Pons (tissue), 1 donor: ENCODE measurements at regions not wholly inside any gene's neighbourhood (a gene's known extent, or its start where the extent isn't known, plus 50 kb on each side); places are given as distances from the start of the nearest gene placed in this dataset.
"Not testable (repeated sequence)": the region's sequence is repeated elsewhere in the genome, so short reads cannot be mapped to it uniquely, and the experiment has no call there.

ENCODE experiments used
- DNase-seq: peaks from one replicate; pipeline ENCODE4 v3.0.0-alpha.2; 2016; ENCODE audit warnings: low spot score

- DNase-seq, result no peak
Measured at GRCh38 chr11:70592641-70593165, 194.4 kb downstream of the CTTN start.

DNA sequence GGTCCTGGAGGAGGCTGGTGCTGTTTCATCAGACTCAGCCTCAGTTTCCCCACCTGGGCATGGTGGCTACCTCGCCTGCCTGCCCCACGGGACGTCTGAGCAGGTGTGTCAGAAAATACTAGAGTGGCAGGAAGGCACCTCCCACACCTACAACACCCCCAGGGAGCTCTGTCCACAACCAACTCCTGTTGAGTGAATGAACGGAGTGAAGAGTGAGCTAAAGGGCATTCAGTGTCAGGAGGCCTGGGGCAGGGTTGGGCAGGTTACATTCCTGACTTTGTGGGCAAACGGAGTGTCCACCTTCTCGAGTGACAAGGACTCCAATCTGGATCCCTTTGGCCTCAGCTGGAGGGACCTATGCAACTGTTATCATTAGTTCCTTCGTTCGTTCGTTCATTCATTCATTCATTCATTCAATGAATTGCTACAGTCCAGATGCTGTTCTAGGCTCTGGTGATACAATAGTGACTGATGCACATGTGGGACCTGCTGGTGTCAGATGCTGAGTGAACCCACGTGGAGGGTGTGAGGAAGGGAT lies 195.2 kb downstream of the CTTN start:
- no peak for DNase-seq

DNA sequence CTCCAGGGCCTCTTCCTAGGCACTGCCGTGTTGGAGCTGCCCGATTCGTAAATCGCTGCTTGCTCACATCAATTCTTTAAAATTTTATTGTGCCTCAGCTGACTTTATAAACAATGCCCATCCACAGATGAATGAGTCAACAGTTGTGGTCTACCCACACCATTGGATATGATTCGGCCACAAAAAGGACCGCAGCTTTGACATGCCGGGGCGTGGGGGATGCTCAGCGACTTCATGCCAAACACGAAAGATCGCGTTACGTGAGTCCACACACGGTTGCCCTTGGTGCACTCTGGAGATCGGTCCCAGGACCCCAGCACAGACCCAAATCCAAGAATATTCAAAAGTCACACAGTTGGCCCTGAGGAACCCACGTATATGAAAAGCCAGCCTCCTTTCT lies 195.7 kb downstream of the CTTN start:
- DNase-seq, result no peak

- DNase-seq, result no peak
Measured at GRCh38 chr11:70594606-70595005, 196.3 kb downstream of the CTTN start.

DNA sequence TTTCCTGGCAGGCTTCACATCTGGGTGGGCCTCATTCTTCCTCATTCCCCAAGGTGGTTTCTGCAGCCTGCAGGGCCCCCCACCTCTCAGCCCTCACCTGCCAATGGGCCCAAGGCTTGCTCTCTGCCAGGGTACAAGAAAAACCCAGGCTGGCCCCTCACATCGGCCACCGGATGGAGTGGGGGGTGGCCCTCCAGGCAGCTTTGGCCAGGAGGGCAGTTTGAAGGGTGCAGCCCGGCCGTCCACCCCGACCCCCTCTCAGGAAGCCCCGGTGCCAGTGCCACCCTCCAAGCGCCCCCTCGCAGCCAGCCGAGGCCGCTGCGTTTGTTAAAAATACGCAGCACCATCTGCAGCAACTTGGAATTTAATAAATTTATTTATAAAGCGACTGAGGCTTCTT lies 196.7 kb downstream of the CTTN start:
- no peak for DNase-seq

DNA sequence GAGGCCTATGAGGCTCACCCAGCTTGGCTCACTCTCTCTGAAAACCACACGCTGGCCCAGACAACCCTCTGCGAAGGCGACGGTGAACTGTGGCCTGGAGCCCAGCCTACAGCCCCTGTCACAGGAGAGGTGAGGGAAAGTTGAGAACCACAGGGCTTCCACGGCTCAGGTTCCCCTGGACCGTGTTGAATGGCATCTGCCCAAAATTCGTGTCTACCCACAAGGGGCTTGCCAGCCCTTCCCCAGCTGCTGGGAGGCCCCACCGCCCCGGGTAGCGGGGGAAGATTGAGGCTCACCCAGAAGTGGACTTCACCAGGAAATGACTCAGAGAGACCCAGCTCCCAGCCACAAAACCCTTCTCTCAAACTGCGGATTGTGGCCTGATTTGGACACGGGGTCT lies 197.1 kb downstream of the CTTN start:
- DNase-seq, result no peak

GRCh38 chr11:70596091-70596490 lies 197.8 kb downstream of the CTTN start:
- DNase-seq, result no peak

DNA sequence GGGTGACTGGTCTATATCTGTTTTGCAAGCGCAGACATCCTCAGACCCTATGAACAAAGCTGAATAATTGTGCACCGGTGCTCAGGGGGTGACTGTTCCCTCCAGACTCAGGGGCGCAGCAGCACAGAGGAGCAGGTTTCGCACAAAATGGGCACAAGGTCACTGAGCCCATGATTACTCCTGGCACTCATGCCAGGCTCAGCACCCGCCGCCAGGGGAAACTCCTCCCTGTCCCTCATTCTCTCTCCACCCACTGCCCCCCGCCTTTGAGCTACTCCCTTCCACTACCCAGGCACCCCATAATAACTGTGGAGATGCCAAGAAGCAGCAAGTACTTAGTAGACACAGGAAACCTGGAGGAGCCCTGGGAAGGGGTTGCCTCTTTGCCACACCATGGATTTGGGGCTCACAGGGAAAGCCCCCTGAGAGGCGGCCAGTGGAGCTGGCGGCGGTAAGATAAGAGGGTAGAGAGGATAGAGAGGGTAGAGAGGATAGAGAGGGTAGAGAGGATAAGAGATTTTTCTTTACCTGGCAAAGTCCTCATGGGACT lies 198.8 kb downstream of the CTTN start:
- no peak for DNase-seq

- peak; percentile 17 for DNase-seq
Measured at GRCh38 chr11:70597751-70598625, 199.7 kb downstream of the CTTN start.

GRCh38 chr11:70600911-70601415 lies 202.6 kb downstream of the CTTN start:
- not testable (repeated sequence) for DNase-seq

DNA sequence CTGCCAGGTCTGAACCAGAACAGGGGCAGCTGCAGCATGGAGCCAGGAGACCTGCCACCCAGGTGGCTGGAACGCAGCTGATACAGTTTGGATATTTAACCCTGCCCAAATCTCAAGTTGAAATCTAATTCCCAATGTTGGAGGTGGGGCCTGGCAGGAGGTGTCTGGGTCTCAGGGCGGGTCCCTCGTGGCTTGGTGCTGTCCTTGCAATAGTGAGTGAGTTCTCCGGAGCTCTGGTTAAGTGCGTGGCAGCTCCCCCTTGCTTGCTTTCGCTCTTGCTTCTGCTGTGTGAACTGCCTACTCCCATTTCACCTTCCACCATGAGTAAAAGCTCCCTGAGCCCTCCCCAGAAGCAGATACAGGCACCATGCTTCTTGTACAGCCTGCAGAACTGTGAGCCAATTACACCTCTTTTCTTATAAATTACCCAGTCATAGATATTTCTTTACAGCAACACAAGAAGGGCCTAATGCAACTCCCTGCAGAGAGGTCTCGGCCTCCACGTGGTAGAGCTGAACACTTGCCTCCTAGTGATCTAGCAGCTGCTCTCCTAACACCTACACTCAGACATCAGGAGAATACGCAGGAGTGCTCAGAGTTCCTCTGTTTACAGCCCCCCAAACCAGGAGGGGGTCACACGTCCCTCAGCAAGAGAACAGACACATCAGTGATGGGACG lies 203.7 kb downstream of the CTTN start:
- DNase-seq, result no peak

GRCh38 chr11:70603114-70603755 lies 204.9 kb downstream of the CTTN start:
- DNase-seq, result no peak

GRCh38 chr11:70603756-70604211 lies 205.5 kb downstream of the CTTN start:
- DNase-seq, result no peak

DNA sequence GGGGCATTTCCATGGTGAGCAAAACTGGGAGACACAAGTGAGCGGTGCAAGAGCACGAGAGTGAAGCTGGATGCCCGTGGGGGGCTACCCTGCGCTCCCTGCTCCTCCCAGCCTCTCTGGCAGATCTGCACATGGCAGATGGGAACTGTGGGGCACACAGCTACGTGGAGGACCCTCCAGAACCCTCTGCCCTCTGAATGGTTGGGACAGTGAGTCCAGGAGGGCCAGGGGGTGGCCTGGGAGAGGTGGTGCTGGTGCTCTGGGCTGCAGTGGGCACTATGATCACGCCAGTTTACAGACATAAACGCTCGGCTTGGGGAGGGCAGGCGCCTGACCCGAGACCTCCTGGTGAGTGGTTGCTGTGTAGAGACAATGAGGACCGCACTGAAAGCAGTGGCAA lies 205.9 kb downstream of the CTTN start:
- DNase-seq, result no peak

GRCh38 chr11:70604630-70605467 lies 206.5 kb downstream of the CTTN start:
- no peak for DNase-seq

DNA sequence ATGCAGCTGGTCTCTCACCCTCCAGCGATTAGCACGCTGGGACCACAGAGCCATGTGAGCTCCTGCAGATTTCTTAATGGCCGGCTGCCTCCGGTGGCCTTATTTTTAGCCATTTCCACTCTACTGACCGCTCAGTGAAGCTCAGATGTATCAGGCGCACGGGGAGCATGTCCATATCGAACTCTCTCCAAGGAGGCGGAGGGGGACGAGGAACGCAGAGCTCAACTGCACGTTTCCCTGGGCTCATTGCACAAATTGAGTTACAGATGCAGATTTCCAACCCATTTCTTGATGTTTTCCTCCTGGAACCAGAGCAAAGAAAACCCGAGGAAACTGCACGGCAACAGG lies 207.1 kb downstream of the CTTN start:
- DNase-seq, result no peak

- DNase-seq, result no peak
Measured at GRCh38 chr11:70605846-70606245, 207.5 kb downstream of the CTTN start.

- no peak for DNase-seq
Measured at GRCh38 chr11:70606248-70606950, 208.1 kb downstream of the CTTN start.

- DNase-seq, result no peak
Measured at GRCh38 chr11:70606951-70607330, 208.6 kb downstream of the CTTN start.

GRCh38 chr11:70607561-70607960 lies 209.2 kb downstream of the CTTN start:
- no peak for DNase-seq
